Astrocyte (in vitro differentiated cells and primary cell): ENCODE measurements at regions not wholly inside any gene's neighbourhood (a gene's known extent, or its start where the extent isn't known, plus 50 kb on each side); places are given as distances from the start of the nearest gene placed in this dataset.

Experiments used
- DNase-seq: peaks from one replicate; pipeline ENCODE4 v3.0.0-alpha.2; 2010; ENCODE audit warnings: low read depth
- FAIRE-seq: peaks from 2 replicates; lab custom pipeline; 2011; peaks lifted over from hg19 to GRCh38; lab: Jason Lieb, UNC
- H2AFZ ChIP-seq: 2 replicates; pipeline ENCODE4 v1.6.0; 2012; ENCODE audit warnings: low read depth, low read length, inconsistent platforms
- H3K27ac ChIP-seq: 2 replicates; pipeline ENCODE4 v1.5.1; 2011; ENCODE audit warnings: low read depth, low read length, inconsistent platforms
- H3K27me3 ChIP-seq: 2 replicates; pipeline ENCODE4 v1.6.0; 2011; ENCODE audit warnings: low read length, inconsistent platforms; ENCODE audit not compliant: insufficient read depth
- H3K36me3 ChIP-seq: 2 replicates; pipeline ENCODE4 v1.5.1; 2011; ENCODE audit warnings: low read length, inconsistent platforms; ENCODE audit not compliant: insufficient read depth
- H3K4me1 ChIP-seq: 2 replicates; pipeline ENCODE4 v1.5.1; 2011; ENCODE audit warnings: low read length, inconsistent platforms; ENCODE audit not compliant: insufficient read depth
- H3K4me2 ChIP-seq: 2 replicates; pipeline ENCODE4 v1.6.0; 2012; ENCODE audit warnings: low read length, inconsistent platforms
- H3K4me3 ChIP-seq: 2 replicates; pipeline ENCODE4 v1.5.1; 2011; ENCODE audit warnings: low read depth, mild to moderate bottlenecking, low read length, inconsistent platforms; ENCODE audit not compliant: insufficient read depth
- H3K79me2 ChIP-seq: 2 replicates; pipeline ENCODE4 v1.6.0; 2012; ENCODE audit warnings: mild to moderate bottlenecking, low read length, inconsistent platforms; ENCODE audit not compliant: insufficient read depth
- H3K9ac ChIP-seq: 2 replicates; pipeline ENCODE4 v1.6.0; 2012; ENCODE audit warnings: mild to moderate bottlenecking, low read length, inconsistent platforms
- H3K9me3 ChIP-seq: 2 replicates; pipeline ENCODE4 v1.5.1; 2012; ENCODE audit warnings: low read depth, mild to moderate bottlenecking, low read length, inconsistent platforms; ENCODE audit not compliant: insufficient read depth
- H4K20me1 ChIP-seq: 2 replicates; pipeline ENCODE4 v1.6.0; 2012; ENCODE audit warnings: low read length, inconsistent platforms; ENCODE audit not compliant: insufficient read depth
- H3K27ac Mint-ChIP-seq: one replicate; pipeline ENCODE4 v1.8.0; 2021; ENCODE audit warnings: mild to moderate bottlenecking, mixed read lengths; ENCODE audit not compliant: unreplicated experiment
- H3K27me3 Mint-ChIP-seq: one replicate; pipeline ENCODE4 v1.8.0; 2021; ENCODE audit warnings: low read depth, mixed read lengths; ENCODE audit not compliant: unreplicated experiment
- H3K36me3 Mint-ChIP-seq: one replicate; pipeline ENCODE4 v1.8.0; 2021; ENCODE audit warnings: low read depth, mixed read lengths; ENCODE audit not compliant: unreplicated experiment
- H3K4me1 Mint-ChIP-seq: one replicate; pipeline ENCODE4 v1.8.0; 2021; ENCODE audit warnings: low read depth, mixed read lengths; ENCODE audit not compliant: unreplicated experiment
- H3K4me3 Mint-ChIP-seq: one replicate; pipeline ENCODE4 v1.8.0; 2021; ENCODE audit warnings: mild to moderate bottlenecking, moderate library complexity, mixed read lengths; ENCODE audit not compliant: unreplicated experiment
- H3K9me3 Mint-ChIP-seq: one replicate; pipeline ENCODE4 v1.8.0; 2021; ENCODE audit warnings: mild to moderate bottlenecking, mixed read lengths; ENCODE audit not compliant: unreplicated experiment
- EZH2 ChIP-seq: IDR thresholded peaks from 2 replicates; pipeline ENCODE4 v1.6.1; 2012; ENCODE audit warnings: mild to moderate bottlenecking, low read length, inconsistent platforms; ENCODE audit not compliant: insufficient read depth
- TF ChIP-seq, protein P1 (sequence below): IDR thresholded peaks from 2 replicates; pipeline ENCODE4 v1.5.1; 2011; ENCODE audit warnings: low read depth, mild to moderate bottlenecking, inconsistent platforms, low read length, moderate library complexity; ENCODE audit not compliant: insufficient read depth

DNA sequence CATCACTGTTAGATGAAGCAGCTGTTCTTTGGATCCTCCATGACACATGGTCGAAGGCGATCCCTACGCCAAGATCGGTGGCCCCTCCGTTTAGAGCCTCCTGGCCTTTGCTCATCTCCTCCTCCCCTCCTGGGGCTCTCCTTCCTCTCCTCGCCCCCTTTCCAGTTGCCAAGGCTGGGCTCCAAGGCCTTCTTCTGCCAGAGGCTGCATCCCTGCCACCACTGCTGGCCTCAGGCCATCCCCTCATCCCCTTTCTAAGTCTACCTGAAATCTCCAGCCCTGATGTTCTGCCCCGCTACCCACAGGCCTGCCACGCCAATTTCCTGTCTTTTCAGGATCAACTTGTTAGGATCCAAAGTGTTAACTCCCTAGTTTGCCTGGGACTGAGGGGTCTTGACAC lies 265.1 kb upstream of the ZMIZ1 start:
- no peak overlapping the region for H3K4me2 ChIP-seq
- Mint-ChIP-seq H3K9me3 (no peaks in the 10 kb centered on the region), H3K36me3 (peaks cover 4% of the 10 kb centered on the region), H3K27me3 (peaks cover 56% of the 10 kb centered on the region), H3K4me1 (peaks cover 20% of the 10 kb centered on the region), H3K4me3 (no peak overlapping the region), H3K27ac (no peak overlapping the region)
- no peaks in the 10 kb centered on the region for H3K79me2 ChIP-seq
- peaks cover 26% of the 10 kb centered on the region for H3K27me3 ChIP-seq
- FAIRE-seq (no peak), DNase-seq (no peak)
- TF ChIP-seq, protein P1, sequence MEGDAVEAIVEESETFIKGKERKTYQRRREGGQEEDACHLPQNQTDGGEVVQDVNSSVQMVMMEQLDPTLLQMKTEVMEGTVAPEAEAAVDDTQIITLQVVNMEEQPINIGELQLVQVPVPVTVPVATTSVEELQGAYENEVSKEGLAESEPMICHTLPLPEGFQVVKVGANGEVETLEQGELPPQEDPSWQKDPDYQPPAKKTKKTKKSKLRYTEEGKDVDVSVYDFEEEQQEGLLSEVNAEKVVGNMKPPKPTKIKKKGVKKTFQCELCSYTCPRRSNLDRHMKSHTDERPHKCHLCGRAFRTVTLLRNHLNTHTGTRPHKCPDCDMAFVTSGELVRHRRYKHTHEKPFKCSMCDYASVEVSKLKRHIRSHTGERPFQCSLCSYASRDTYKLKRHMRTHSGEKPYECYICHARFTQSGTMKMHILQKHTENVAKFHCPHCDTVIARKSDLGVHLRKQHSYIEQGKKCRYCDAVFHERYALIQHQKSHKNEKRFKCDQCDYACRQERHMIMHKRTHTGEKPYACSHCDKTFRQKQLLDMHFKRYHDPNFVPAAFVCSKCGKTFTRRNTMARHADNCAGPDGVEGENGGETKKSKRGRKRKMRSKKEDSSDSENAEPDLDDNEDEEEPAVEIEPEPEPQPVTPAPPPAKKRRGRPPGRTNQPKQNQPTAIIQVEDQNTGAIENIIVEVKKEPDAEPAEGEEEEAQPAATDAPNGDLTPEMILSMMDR: no peak
- peaks cover 30% of the 10 kb centered on the region for H3K4me1 ChIP-seq
- no peaks in the 10 kb centered on the region for H3K36me3 ChIP-seq
- H2AFZ ChIP-seq: no peak overlapping the region
- no peak overlapping the region for H3K27ac ChIP-seq
- H3K9ac ChIP-seq: no peak overlapping the region
- H3K9me3 ChIP-seq: no peaks in the 10 kb centered on the region
- no peaks in the 10 kb centered on the region for H4K20me1 ChIP-seq
- no peak overlapping the region for H3K4me3 ChIP-seq

DNA sequence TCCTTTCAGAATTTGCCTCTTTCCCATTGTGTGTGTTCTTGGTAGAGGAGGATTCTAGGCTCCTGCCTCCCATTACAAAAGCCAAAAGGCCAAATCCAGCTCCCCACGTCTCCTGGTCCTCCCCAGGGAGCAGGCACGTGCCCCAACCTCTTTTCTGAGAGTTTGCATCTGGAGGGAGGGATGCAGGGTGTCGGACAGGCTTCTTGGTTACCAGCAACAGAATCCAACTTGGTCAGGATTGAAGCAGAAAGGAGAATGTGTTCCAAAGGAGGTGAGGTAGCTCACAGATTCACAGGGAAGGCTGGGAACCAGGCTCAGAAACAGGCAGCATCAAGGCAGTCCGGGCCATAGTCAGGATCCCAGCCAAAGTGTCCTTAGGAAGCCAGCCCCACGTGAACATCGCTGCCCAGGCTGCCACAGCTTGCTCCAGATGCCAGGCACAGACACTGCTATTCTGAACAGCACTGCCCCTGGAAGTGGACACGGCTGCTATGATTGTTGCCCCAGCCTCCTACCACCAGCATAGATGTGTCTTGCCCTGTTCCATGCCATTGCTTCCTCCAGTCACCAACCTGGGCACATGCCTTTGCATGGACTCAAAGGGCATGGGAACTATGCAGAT lies 264.2 kb upstream of the ZMIZ1 start:
- no peak for FAIRE-seq
- Histone ChIP-seq H3K9me3 (no peaks in the 10 kb centered on the region), H3K27ac (peak overlapping the region; percentile 15), H2AFZ (no peak overlapping the region), H3K9ac (peak overlapping the region; percentile 17), H3K36me3 (no peaks in the 10 kb centered on the region), H3K4me3 (no peak overlapping the region), H3K27me3 (peaks cover 20% of the 10 kb centered on the region), H4K20me1 (no peaks in the 10 kb centered on the region), H3K4me2 (peak overlapping the region; percentile 49), H3K79me2 (no peaks in the 10 kb centered on the region), H3K4me1 (peaks cover 30% of the 10 kb centered on the region)
- H3K27ac Mint-ChIP-seq: peak overlapping the region; percentile 34
- H3K4me3 Mint-ChIP-seq: no peak overlapping the region
- H3K9me3 Mint-ChIP-seq: peaks cover 4% of the 10 kb centered on the region
- H3K4me1 Mint-ChIP-seq: peaks cover 20% of the 10 kb centered on the region
- TF ChIP-seq, protein P1: no peak
- TF ChIP-seq EZH2: no peak
- H3K27me3 Mint-ChIP-seq: peaks cover 55% of the 10 kb centered on the region
- peaks cover 4% of the 10 kb centered on the region for H3K36me3 Mint-ChIP-seq
- no peak for DNase-seq

DNA sequence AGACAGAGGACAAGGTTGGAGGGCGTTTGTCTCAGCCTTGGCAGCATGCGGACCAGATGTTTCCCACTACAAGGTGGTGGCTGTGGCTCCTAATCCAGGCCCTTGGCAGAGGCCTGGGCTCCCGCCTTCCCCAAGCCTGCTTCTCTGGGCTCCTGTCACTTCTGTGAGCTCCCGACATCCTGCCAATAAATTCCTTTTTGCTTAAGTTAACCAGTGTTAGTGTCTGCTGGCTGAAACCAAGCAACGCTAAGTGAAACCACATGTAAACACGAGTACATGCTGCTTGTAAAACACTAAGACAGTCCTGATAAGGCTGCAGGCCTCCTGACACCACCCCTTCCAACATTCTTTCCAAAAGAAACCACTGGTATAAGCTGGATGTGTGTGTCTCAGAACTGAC lies 263.6 kb upstream of the ZMIZ1 start:
- Histone ChIP-seq H3K9ac (peak overlapping the region; percentile 17), H3K4me1 (peaks cover 30% of the 10 kb centered on the region), H3K4me2 (peak overlapping the region; percentile 49), H2AFZ (no peak overlapping the region), H3K27ac (peak overlapping the region; percentile 15), H3K27me3 (peaks cover 19% of the 10 kb centered on the region), H3K4me3 (no peak overlapping the region), H3K9me3 (no peaks in the 10 kb centered on the region), H4K20me1 (no peaks in the 10 kb centered on the region), H3K79me2 (no peaks in the 10 kb centered on the region), H3K36me3 (no peaks in the 10 kb centered on the region)
- H3K9me3 Mint-ChIP-seq: peaks cover 4% of the 10 kb centered on the region
- FAIRE-seq (peak; percentile 85), DNase-seq (peak; percentile 100)
- no peak overlapping the region for H3K4me3 Mint-ChIP-seq
- H3K36me3 Mint-ChIP-seq: peaks cover 4% of the 10 kb centered on the region
- no peak for TF ChIP-seq EZH2
- TF ChIP-seq, protein P1: no peak
- H3K4me1 Mint-ChIP-seq: peaks cover 20% of the 10 kb centered on the region
- H3K27me3 Mint-ChIP-seq: peaks cover 55% of the 10 kb centered on the region
- H3K27ac Mint-ChIP-seq: peak overlapping the region; percentile 34
